ENCODE measurements at regions not wholly inside any gene's neighbourhood (a gene's known extent, or its start where the extent isn't known, plus 50 kb on each side); places are given as distances from the start of the nearest gene placed in this dataset.
A peak's percentile ranks its signal among the peaks of the same experiment; 100 is the strongest.
"Not testable (repeated sequence)": the region's sequence is repeated elsewhere in the genome, so short reads cannot be mapped to it uniquely, and the experiment has no call there.

DNA sequence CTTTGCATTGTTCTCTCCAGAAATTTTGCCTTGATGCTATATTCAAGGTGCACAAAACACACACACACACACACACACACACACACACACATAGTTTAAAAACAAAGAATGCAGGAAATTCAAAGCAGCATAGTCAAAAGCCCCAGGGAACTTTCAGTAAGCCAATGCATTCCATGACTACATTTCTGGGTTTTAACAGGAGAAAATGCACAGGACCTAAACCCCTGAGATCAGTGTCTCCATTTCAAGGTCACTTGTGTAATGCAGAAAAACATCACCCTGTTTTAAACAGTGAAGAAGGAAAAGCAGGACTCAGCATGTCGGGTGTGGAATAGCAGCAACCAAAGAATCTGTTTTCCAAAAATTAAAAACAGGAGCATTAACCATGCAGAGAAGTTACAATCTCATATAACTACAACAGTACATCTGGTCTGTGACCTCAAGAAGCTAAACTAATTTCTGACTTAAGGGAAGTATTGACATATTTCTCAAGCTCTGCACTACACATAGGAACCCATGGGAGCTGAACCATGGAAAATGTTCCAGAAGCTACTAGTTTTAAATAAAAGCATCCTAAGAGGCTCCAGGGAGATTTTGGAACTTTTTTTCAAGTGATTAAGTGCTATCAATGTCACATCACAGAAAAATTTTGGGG lies 296.7 kb downstream of the HINT1 start:
- no peak for TF ChIP-seq CTCF (IDR thresholded peaks at IDR 0.05; ENCODE audit: low read depth, low read length)
- H3K4me3 ChIP-seq (replicated peaks in 1 of 2; ENCODE audit: low read depth in 2 of 2, low read length in 2 of 2) = no peak overlapping the region
- DNase-seq (ENCODE audit: low read depth in 2 of 2) = peak; percentile 64 to 70

DNA sequence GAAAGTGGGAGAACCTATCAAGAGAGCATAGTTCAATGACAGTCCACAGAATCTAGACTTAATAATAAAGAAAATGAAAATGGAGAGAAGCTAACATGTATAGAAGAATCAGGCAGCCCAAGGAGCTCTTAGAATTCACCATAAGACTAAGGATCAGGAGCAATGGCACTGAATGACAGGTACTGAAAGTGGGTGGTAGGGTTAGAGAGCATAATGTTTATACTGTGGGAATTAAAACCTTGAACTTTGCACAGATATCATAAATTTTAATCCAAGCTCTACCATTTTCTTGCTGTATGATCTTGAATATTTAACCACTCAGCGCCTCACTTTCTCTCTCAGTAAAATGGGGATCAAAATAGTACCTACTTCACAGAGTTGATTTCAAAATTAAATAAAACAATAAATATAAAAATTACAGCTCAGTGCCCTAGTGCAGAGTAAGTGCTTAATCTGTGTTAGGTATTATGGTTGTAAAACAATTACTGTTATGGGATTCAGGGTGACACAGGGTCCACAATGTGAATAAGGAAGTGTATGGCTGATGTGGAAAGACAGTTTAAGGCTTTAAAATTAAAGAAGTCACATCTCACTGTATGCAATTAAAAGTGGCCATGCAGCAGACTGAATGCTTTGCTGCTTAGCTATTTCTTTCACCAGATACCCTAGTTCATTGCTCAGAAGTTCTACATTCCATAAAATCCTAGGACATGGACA lies 319.8 kb downstream of the HINT1 start:
- DNase-seq (ENCODE audit: low read depth in 2 of 2) = no peak
- TF ChIP-seq CTCF (IDR thresholded peaks at IDR 0.05; ENCODE audit: low read depth, low read length) = no peak
- no peak overlapping the region for H3K4me3 ChIP-seq (replicated peaks in 1 of 2; ENCODE audit: low read depth in 2 of 2, low read length in 2 of 2)

GRCh38 chr5:130836729-130837649 lies 328.1 kb downstream of the HINT1 start:
- peak; percentile 3 to 25 for DNase-seq (ENCODE audit: low read depth in 2 of 2)
- TF ChIP-seq CTCF (IDR thresholded peaks at IDR 0.05; ENCODE audit: low read depth, low read length) = no peak
- H3K4me3 ChIP-seq (replicated peaks in 1 of 2; ENCODE audit: low read depth in 2 of 2, low read length in 2 of 2) = peak overlapping the region in 1 of 2 donors; percentile 3

DNA sequence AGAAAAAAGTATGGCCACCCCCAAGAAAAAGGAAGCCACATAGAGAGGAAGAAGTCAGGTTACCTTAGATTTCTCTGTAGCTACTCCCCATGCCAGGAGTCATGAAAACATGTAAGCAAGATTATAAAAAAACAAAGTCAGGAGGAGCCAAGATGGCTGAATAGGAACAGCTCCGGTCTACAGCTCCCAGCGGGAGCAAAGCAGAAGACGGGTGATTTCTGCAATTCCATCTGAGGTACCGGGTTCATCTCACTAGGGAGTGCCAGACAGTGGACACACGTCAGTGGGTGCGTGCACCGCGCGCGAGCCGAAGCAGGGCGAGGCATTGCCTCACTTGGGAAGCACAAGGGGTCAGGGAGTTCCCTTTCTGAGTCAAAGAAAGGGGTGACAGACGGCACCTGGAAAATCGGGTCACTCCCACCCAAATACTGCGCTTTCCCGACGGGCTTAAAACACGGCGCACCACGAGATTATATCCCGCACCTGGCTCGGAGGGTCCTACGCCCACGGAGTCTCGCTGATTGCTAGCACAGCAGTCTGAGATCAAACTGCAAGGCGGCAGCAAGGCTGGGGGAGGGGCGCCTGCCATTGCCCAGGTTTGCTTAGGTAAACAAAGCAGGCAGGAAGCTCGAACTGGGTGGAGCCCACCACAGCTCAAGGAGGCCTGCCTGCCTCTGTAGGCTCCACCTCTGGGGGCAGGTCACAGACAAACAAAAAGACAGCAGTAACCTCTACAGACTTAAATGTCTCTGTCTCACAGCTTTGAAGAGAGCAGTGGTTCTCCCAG lies 347.3 kb downstream of the HINT1 start:
- not testable (repeated sequence) for DNase-seq (ENCODE audit: low read depth in 2 of 2); H3K4me3 ChIP-seq (replicated peaks in 1 of 2; ENCODE audit: low read depth in 2 of 2, low read length in 2 of 2)

- no peak for DNase-seq (ENCODE audit: low read depth in 2 of 2)
- no peak overlapping the region for H3K4me3 ChIP-seq (replicated peaks in 1 of 2; ENCODE audit: low read depth in 2 of 2, low read length in 2 of 2)
- no peak for TF ChIP-seq CTCF (IDR thresholded peaks at IDR 0.05; ENCODE audit: low read depth, low read length)
These were observed 349.8 kb downstream of the HINT1 start for GRCh38 chr5:130815246-130815645.

DNA sequence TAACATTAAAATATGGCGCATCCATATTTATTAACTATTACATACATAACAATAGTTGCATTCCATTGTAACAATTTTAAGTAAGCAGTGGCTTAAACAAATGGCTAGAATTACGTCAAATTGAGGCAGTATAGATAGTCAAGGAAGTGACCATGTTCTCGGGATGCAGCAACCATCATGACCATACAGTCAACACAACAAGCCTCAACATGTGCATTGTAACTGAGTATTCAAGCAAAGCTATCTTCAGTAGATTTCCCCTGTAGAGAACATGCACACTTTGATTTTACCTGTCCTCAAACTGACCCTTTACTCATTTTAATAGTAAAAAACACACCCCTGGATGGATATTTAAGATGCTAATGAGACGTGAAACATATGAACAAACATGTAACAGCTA lies 356.4 kb downstream of the HINT1 start:
- no peak overlapping the region for H3K4me3 ChIP-seq (replicated peaks in 1 of 2; ENCODE audit: low read depth in 2 of 2, low read length in 2 of 2)
- DNase-seq (ENCODE audit: low read depth in 2 of 2) = no peak
- no peak for TF ChIP-seq CTCF (IDR thresholded peaks at IDR 0.05; ENCODE audit: low read depth, low read length)

Data from cardiac fibroblast (primary cell).